HCT116 (cell line): ENCODE measurements at regions not wholly inside any gene's neighbourhood (a gene's known extent, or its start where the extent isn't known, plus 50 kb on each side); places are given as distances from the start of the nearest gene placed in this dataset.
A peak's percentile ranks its signal among the peaks of the same experiment; 100 is the strongest.

ENCODE experiments used
- ATAC-seq: fragments of 200-7000 bp; cut with Tn5 transposase; 2 replicates; pipeline ENCODE4 v1.9.1; 2020; ENCODE audit warnings: mild to moderate bottlenecking, moderate library complexity
- BruUV-seq: library from RNA; stranded (reverse); fragments of 400-500 nt; replicated peaks from 2 replicates; lab custom pipeline; 2021; lab: Mats Ljungman, UMichigan
- CTCF ChIA-PET: fragments of 300-600 bp; sonication (Branson Sonifier 250); formaldehyde crosslinking; loops from one replicate; lab custom pipeline; 2021; ENCODE audit warnings: antibody characterized with exemption; lab: Charles Lee
- POLR2A ChIA-PET: fragments of 300-600, 350-600 bp; sonication (Branson Sonifier 250); formaldehyde crosslinking; loops from one replicate; lab custom pipeline; 2021; ENCODE audit warnings: antibody characterized with exemption; lab: Charles Lee
- RAD21 ChIA-PET, 2 experiments: fragments of 300-600 bp; sonication (Branson Sonifier 250); formaldehyde crosslinking; loops; one replicate each; lab custom pipeline; 2023; ENCODE audit warnings: low total read pairs in 2 of 2; ENCODE audit not compliant: uncharacterized antibody in 2 of 2, unreplicated experiment in 2 of 2, low non-redundant PET in 1 of 2; lab: Charles Lee
- DNase-seq: peaks from one replicate; pipeline ENCODE4 v3.0.0-alpha.2; 2010; ENCODE audit warnings: low read depth, low spot score
- H2AFZ ChIP-seq: fragments of 200-600 bp; shearing (Covaris generic), sonication (generic); 2 replicates; pipeline ENCODE4 v1.6.1; 2017; ENCODE audit warnings: low read depth, mixed run types, mixed read lengths, antibody characterized with exemption, low read length; ENCODE audit not compliant: poor library complexity, severe bottlenecking
- H3K27ac ChIP-seq: 2 replicates; pipeline ENCODE4 v1.5.1; 2012; ENCODE audit warnings: low read depth, low read length
- H3K27me3 ChIP-seq: fragments of 200-600 bp; sonication (generic); 2 replicates; pipeline ENCODE4 v1.6.1; 2016; ENCODE audit warnings: mixed run types, low read length, mixed read lengths; ENCODE audit not compliant: insufficient read depth
- H3K36me3 ChIP-seq, 2 experiments: fragments of 200-500 bp in 1 of 2; fragments of 200-600 bp in 1 of 2; sonication (Bioruptor generic) in 1 of 2; sonication (generic) in 1 of 2; 2 replicates each; pipeline versions ENCODE4 v1.5.1 to v1.6.1; 2014 to 2016; ENCODE audit warnings: low read length in 2 of 2, inconsistent platforms in 1 of 2, mixed read lengths in 1 of 2, mixed run types in 1 of 2; ENCODE audit not compliant: insufficient read depth in 2 of 2, control insufficient read depth in 1 of 2
- H3K4me1 ChIP-seq, 2 experiments: fragments of 200-600 bp in 1 of 2; sonication (generic) in 1 of 2; 2 replicates each; pipeline versions ENCODE4 v1.5.1 to v1.6.1; 2012 to 2017; ENCODE audit warnings: low read length in 2 of 2, inconsistent platforms in 1 of 2, mild to moderate bottlenecking in 1 of 2, mixed read lengths in 1 of 2, mixed run types in 1 of 2, moderate library complexity in 1 of 2; ENCODE audit not compliant: insufficient read depth in 2 of 2, control insufficient read depth in 1 of 2
- H3K4me2 ChIP-seq: fragments of 200-600 bp; sonication (generic); 2 replicates; pipeline ENCODE4 v1.6.1; 2017; ENCODE audit warnings: mixed run types, low read length, mixed read lengths
- H3K4me3 ChIP-seq, 2 experiments: fragments of 200-600 bp in 1 of 2; sonication (generic) in 1 of 2; replicated peaks in 1 of 2; 2 replicates each; pipeline ENCODE4 v1.5.1; 2011 to 2016; ENCODE audit warnings: low read length in 2 of 2, control low read depth in 1 of 2, low read depth in 1 of 2, mild to moderate bottlenecking in 1 of 2, mixed read lengths in 1 of 2, mixed run types in 1 of 2
- H3K79me2 ChIP-seq: fragments of 200-600 bp; sonication (generic); 2 replicates; pipeline ENCODE4 v1.6.1; 2017; ENCODE audit warnings: mild to moderate bottlenecking, mixed run types, low read length, moderate library complexity, mixed read lengths; ENCODE audit not compliant: insufficient read depth
- H3K9ac ChIP-seq: fragments of 200-600 bp; sonication (generic); 2 replicates; pipeline ENCODE4 v1.6.1; 2016; ENCODE audit warnings: low read length, mixed read lengths
- H3K9me2 ChIP-seq: fragments of 200-600 bp; sonication (generic), shearing (Covaris generic); 2 replicates; pipeline ENCODE4 v1.6.1; 2017; ENCODE audit warnings: mixed run types, mild to moderate bottlenecking, moderate library complexity; ENCODE audit not compliant: insufficient read depth
- H3K9me3 ChIP-seq, 2 experiments: fragments of 200-500 bp in 1 of 2; fragments of 200-600 bp in 1 of 2; sonication (Bioruptor generic) in 1 of 2; sonication (generic) in 1 of 2; 2 replicates each; pipeline ENCODE4 v1.6.1; 2014 to 2017; ENCODE audit warnings: low read length in 2 of 2, mixed read lengths in 2 of 2, inconsistent platforms in 1 of 2, low read depth in 1 of 2, mild to moderate bottlenecking in 1 of 2, mixed run types in 1 of 2, moderate library complexity in 1 of 2; ENCODE audit not compliant: control insufficient read depth in 1 of 2, insufficient read depth in 1 of 2
- H4K20me1 ChIP-seq: fragments of 200-600 bp; sonication (generic), shearing (Covaris generic); 2 replicates; pipeline ENCODE4 v1.6.1; 2017; ENCODE audit warnings: mixed run types, mild to moderate bottlenecking, moderate library complexity; ENCODE audit not compliant: insufficient read depth
- ATF3 ChIP-seq: IDR thresholded peaks from 2 replicates; pipeline ENCODE4 v1.6.1; 2012
- CBX3 ChIP-seq: IDR thresholded peaks from 2 replicates; pipeline ENCODE4 v1.6.1; 2012; ENCODE audit warnings: low read depth
- CEBPB ChIP-seq: IDR thresholded peaks from 2 replicates; pipeline ENCODE4 v1.6.1; 2012; ENCODE audit warnings: low read depth
- CTCF ChIP-seq, 3 experiments: fragments of 200-600 bp in 1 of 3; sonication (generic) in 1 of 3; IDR thresholded peaks in 2 of 3; conservative IDR thresholded peaks in 1 of 3; 2 replicates each; pipeline ENCODE4 v1.5.1; 2012 to 2017; ENCODE audit warnings: low read depth in 2 of 3, low read length in 2 of 3, antibody characterized with exemption in 1 of 3, borderline replicate concordance in 1 of 3, control low read depth in 1 of 3, mild to moderate bottlenecking in 1 of 3, mixed read lengths in 1 of 3, mixed run types in 1 of 3, moderate library complexity in 1 of 3; ENCODE audit not compliant: insufficient read depth in 1 of 3
- ELF1 ChIP-seq: IDR thresholded peaks from 2 replicates; pipeline ENCODE4 v1.6.1; 2012; ENCODE audit warnings: low read depth, borderline replicate concordance
- EZH2 ChIP-seq: fragments of 200-600 bp; sonication (generic); IDR thresholded peaks from 2 replicates; pipeline ENCODE4 v1.6.1; 2017; ENCODE audit warnings: antibody characterized with exemption, mixed run types
- FOSL1 ChIP-seq: IDR thresholded peaks from 2 replicates; pipeline ENCODE4 v1.6.1; 2012; ENCODE audit warnings: low read depth
- MAX ChIP-seq: IDR thresholded peaks from 2 replicates; pipeline ENCODE4 v1.6.1; 2012
- POLR2A ChIP-seq: IDR thresholded peaks from 2 replicates; pipeline ENCODE4 v1.7.0; 2011; ENCODE audit warnings: borderline replicate concordance; ENCODE audit not compliant: insufficient read depth, insufficient read length; ENCODE audit errors: extremely low read depth
- RAD21 ChIP-seq: IDR thresholded peaks from 2 replicates; pipeline ENCODE4 v1.6.1; 2012; ENCODE audit warnings: low read depth, mild to moderate bottlenecking
- REST ChIP-seq: IDR thresholded peaks from 2 replicates; pipeline ENCODE4 v1.6.1; 2012; ENCODE audit warnings: low read depth
- SIN3A ChIP-seq: IDR thresholded peaks from 2 replicates; pipeline ENCODE4 v1.6.1; 2012; ENCODE audit warnings: low read depth
- SP1 ChIP-seq: IDR thresholded peaks from 2 replicates; pipeline ENCODE4 v1.6.1; 2012; ENCODE audit warnings: low read depth
- TCF7L2 ChIP-seq: IDR thresholded peaks from 2 replicates; pipeline ENCODE4 v1.7.0; 2011; ENCODE audit warnings: borderline replicate concordance, inconsistent platforms; ENCODE audit not compliant: insufficient read depth, insufficient read length; ENCODE audit errors: extremely low read depth
- ZBTB33 ChIP-seq: IDR thresholded peaks from 2 replicates; pipeline ENCODE4 v1.6.1; 2011; ENCODE audit warnings: mild to moderate bottlenecking, low read length, moderate library complexity; ENCODE audit not compliant: insufficient replicate concordance; ENCODE audit errors: extremely low read depth
- ZFX ChIP-seq: fragments of 450-650 bp; IDR thresholded peaks from 2 replicates; pipeline ENCODE4 v1.6.1; 2017
- ZNF274 ChIP-seq: fragments of 200-500 bp; sonication (Bioruptor generic); IDR thresholded peaks from 2 replicates; pipeline ENCODE4 v1.6.1; 2014; ENCODE audit warnings: mild to moderate bottlenecking, low read depth, low read length, inconsistent platforms
- intact Hi-C: fragments of 100-400 bp; cut with micrococcal nuclease; formaldehyde crosslinking; loops from 2 replicates; pipeline ENCODE4 v1.10.0; 2022

GRCh38 chr5:60287174-60287771, 393.7 kb upstream of the PDE4D start:
- no peak overlapping the region for H2AFZ ChIP-seq
- no peaks in the 10 kb centered on the region for H3K36me3 ChIP-seq
- no peak overlapping the region for H3K9ac ChIP-seq
- intact Hi-C loops = loop anchor here (1.0 to 10.0 kb wide), 2 partner anchors 474 to 638 kb away; no protein-coding TSS in a partner anchor
- BruUV-seq = no TSS peak
- RAD21 ChIA-PET = interaction anchor here (0.7 to 1.6 kb wide), 3 partner anchors 473 to 477 kb away, joined by 3 to 4 read pairs (median 3); no protein-coding TSS in a partner anchor
- H3K4me3 ChIP-seq = no peak overlapping the region
- DNase-seq (peak; percentile 75), ATAC-seq (peak; percentile 99)
- no peak overlapping the region for H3K4me2 ChIP-seq
- H3K27me3 ChIP-seq = peaks cover 28% of the 10 kb centered on the region
- H3K4me1 ChIP-seq = no peaks in the 10 kb centered on the region
- POLR2A ChIA-PET = no interaction called here
- CTCF ChIA-PET = interaction anchor here (0.9 to 2.8 kb wide), 11 partner anchors 8 to 487 kb away, joined by 3 to 28 read pairs (median 5); no protein-coding TSS in a partner anchor
- no peaks in the 10 kb centered on the region for H3K9me3 ChIP-seq
- TF ChIP-seq SIN3A = no peak
- TF ChIP-seq ZFX = no peak
- no peak for TF ChIP-seq TCF7L2
- TF ChIP-seq CEBPB = no peak
- no peak for TF ChIP-seq ELF1
- no peak for TF ChIP-seq FOSL1
- peak; percentile 25; the same call in 1 of the 2 replicates for TF ChIP-seq CBX3
- no peak for TF ChIP-seq MAX
- TF ChIP-seq RAD21 = peak; percentile 65
- no peak for TF ChIP-seq ATF3
- no peak for TF ChIP-seq EZH2
- no peak for TF ChIP-seq ZBTB33
- no peak for TF ChIP-seq POLR2A
- TF ChIP-seq CTCF (IDR thresholded peaks at IDR 0.05 in 2 of 3, conservative IDR thresholded peaks at IDR 0.05 in 1 of 3; ENCODE audit: borderline replicate concordance in 1 of 3, insufficient read depth in 1 of 3, low read depth in 2 of 3, low read length in 2 of 3) = peak; percentile 88 to 99 (median 97)
- no peak for TF ChIP-seq REST
- TF ChIP-seq SP1 = no peak
- TF ChIP-seq ZNF274 = no peak
- no peaks in the 10 kb centered on the region for H4K20me1 ChIP-seq
- no peaks in the 10 kb centered on the region for H3K79me2 ChIP-seq
- H3K9me2 ChIP-seq = no peaks in the 10 kb centered on the region
- no peak overlapping the region for H3K27ac ChIP-seq
